Caco-2 (cell line): ENCODE measurements at regions not wholly inside any gene's neighbourhood (a gene's known extent, or its start where the extent isn't known, plus 50 kb on each side); places are given as distances from the start of the nearest gene placed in this dataset.

Experiments used
- BruUV-seq: library from RNA; stranded (reverse); fragments of 400-500 nt; replicated peaks from 2 replicates; lab custom pipeline; 2021; lab: Mats Ljungman, UMichigan
- CTCF ChIA-PET: fragments of 300-600 bp; sonication (Branson Sonifier 250); formaldehyde crosslinking; loops from one replicate; lab custom pipeline; 2022; ENCODE audit warnings: antibody characterized with exemption; lab: Charles Lee
- POLR2A ChIA-PET: fragments of 300-600 bp; sonication (Branson Sonifier 250); formaldehyde crosslinking; loops from one replicate; lab custom pipeline; 2022; ENCODE audit warnings: antibody characterized with exemption; lab: Charles Lee
- DNase-seq, 2 experiments: peaks; one replicate each; pipeline versions ENCODE4 v3.0.0 to v3.0.0-alpha.2; 2020 to 2022
- H3K27me3 ChIP-seq: replicated peaks from 2 replicates; pipeline ENCODE4 v1.6.0; 2011; ENCODE audit warnings: low read length; ENCODE audit not compliant: control insufficient read depth, insufficient read depth
- H3K36me3 ChIP-seq: 2 replicates; pipeline ENCODE4 v1.5.1; 2011; ENCODE audit warnings: low read length; ENCODE audit not compliant: control insufficient read depth, insufficient read depth
- H3K4me1 ChIP-seq: fragments of 250-450 bp; sonication (Bioruptor Pico); 2 replicates; pipeline ENCODE4 v1.5.1; 2020; ENCODE audit warnings: mild to moderate bottlenecking
- H3K4me3 ChIP-seq: 2 replicates; pipeline ENCODE4 v1.5.1; 2011; ENCODE audit warnings: low read depth, mild to moderate bottlenecking, control low read depth, low read length
- H3K9me3 ChIP-seq: fragments of 250-450 bp; sonication (Bioruptor Pico); 2 replicates; pipeline ENCODE4 v1.5.1; 2020; ENCODE audit warnings: mild to moderate bottlenecking, moderate library complexity
- H3K27ac Mint-ChIP-seq: one replicate; pipeline ENCODE4 v1.8.0; 2022; ENCODE audit warnings: mixed read lengths; ENCODE audit not compliant: unreplicated experiment
- H3K27me3 Mint-ChIP-seq: one replicate; pipeline ENCODE4 v1.8.0; 2022; ENCODE audit warnings: mixed read lengths; ENCODE audit not compliant: insufficient read depth, unreplicated experiment
- H3K36me3 Mint-ChIP-seq: one replicate; pipeline ENCODE4 v1.8.0; 2022; ENCODE audit warnings: mild to moderate bottlenecking, mixed read lengths; ENCODE audit not compliant: insufficient read depth, unreplicated experiment
- H3K4me1 Mint-ChIP-seq: one replicate; pipeline ENCODE4 v1.8.0; 2022; ENCODE audit warnings: low read depth, mixed read lengths; ENCODE audit not compliant: unreplicated experiment
- H3K4me3 Mint-ChIP-seq: one replicate; pipeline ENCODE4 v1.8.0; 2022; ENCODE audit warnings: mild to moderate bottlenecking, moderate library complexity, mixed read lengths; ENCODE audit not compliant: unreplicated experiment
- H3K9me3 Mint-ChIP-seq: one replicate; pipeline ENCODE4 v1.8.0; 2022; ENCODE audit warnings: mixed read lengths; ENCODE audit not compliant: unreplicated experiment
- intact Hi-C: fragments of 100-400 bp; cut with micrococcal nuclease; formaldehyde crosslinking; loops from one replicate; pipeline ENCODE4 v1.10.0; 2022; ENCODE audit not compliant: unreplicated experiment
- TF ChIP-seq, protein P1 (sequence below), 2 experiments: fragments of 200-600 bp in 1 of 2; IDR thresholded peaks; 1 replicate in 1 of 2; 2 replicates in 1 of 2; pipeline versions ENCODE4 v1.5.1 to v1.8.0; 2011 to 2022; ENCODE audit warnings: antibody characterized with exemption in 1 of 2, control low read depth in 1 of 2, inconsistent platforms in 1 of 2, low read depth in 1 of 2, low read length in 1 of 2, mild to moderate bottlenecking in 1 of 2, moderate library complexity in 1 of 2; ENCODE audit not compliant: insufficient read depth in 1 of 2, severe bottlenecking in 1 of 2, unreplicated experiment in 1 of 2

DNA sequence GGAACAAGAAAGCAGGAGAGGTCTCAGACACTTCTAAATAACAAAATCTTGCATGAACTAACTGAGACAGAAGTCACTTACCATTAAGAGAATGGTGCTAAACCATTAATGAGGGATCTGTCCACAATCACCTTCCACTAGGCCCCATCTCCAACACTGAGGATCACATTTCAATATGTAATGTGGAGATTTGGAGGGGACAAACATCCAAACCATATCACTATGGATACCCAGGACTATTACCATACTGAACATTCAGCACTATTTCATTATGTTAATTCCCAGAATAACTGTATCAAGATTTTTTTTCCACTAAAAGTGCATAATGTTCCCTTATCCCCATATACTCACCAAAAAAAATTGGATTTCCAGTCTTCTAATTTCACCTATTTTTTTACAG is 491.8 kb downstream of the LMO7 start:
- H3K4me3 Mint-ChIP-seq: no peak overlapping the region
- H3K4me1 Mint-ChIP-seq: no peaks in the 10 kb centered on the region
- ChIA-PET POLR2A (no interaction called here), CTCF (no interaction called here)
- no peak overlapping the region for H3K27ac Mint-ChIP-seq
- no peaks in the 10 kb centered on the region for H3K27me3 Mint-ChIP-seq
- H3K27me3 ChIP-seq: no peaks in the 10 kb centered on the region
- H3K4me3 ChIP-seq: no peak overlapping the region
- no peaks in the 10 kb centered on the region for H3K36me3 Mint-ChIP-seq
- no peaks in the 10 kb centered on the region for H3K4me1 ChIP-seq
- no TSS peak for BruUV-seq
- no peaks in the 10 kb centered on the region for H3K36me3 ChIP-seq
- peaks cover 15% of the 10 kb centered on the region for H3K9me3 ChIP-seq
- intact Hi-C loops: no loop called here
- DNase-seq: no peak
- peaks cover 40% of the 10 kb centered on the region for H3K9me3 Mint-ChIP-seq
- TF ChIP-seq, protein P1, sequence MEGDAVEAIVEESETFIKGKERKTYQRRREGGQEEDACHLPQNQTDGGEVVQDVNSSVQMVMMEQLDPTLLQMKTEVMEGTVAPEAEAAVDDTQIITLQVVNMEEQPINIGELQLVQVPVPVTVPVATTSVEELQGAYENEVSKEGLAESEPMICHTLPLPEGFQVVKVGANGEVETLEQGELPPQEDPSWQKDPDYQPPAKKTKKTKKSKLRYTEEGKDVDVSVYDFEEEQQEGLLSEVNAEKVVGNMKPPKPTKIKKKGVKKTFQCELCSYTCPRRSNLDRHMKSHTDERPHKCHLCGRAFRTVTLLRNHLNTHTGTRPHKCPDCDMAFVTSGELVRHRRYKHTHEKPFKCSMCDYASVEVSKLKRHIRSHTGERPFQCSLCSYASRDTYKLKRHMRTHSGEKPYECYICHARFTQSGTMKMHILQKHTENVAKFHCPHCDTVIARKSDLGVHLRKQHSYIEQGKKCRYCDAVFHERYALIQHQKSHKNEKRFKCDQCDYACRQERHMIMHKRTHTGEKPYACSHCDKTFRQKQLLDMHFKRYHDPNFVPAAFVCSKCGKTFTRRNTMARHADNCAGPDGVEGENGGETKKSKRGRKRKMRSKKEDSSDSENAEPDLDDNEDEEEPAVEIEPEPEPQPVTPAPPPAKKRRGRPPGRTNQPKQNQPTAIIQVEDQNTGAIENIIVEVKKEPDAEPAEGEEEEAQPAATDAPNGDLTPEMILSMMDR (IDR thresholded peaks at IDR 0.05; ENCODE audit: insufficient read depth in 1 of 2, low read depth in 1 of 2, low read length in 1 of 2, severe bottlenecking in 1 of 2, unreplicated experiment in 1 of 2): no peak

DNA sequence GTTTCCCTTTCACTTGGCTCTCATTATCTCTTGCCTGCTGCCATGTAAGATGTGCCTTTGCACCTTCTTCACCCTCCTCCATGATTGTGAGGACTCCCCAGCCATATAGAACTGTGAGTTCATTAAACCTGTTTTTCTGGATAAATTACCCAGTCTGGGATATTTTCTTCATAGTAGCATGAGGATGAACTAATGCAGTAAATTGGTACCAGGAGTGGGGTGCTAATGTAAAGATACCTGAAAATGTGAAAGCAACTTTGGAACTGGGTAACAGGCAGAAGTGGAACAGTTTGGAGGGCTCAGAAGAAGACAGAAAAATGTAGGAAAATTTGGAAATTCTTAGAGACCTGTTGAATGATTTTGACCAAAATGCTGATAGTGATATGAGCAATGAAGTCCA is 487.4 kb downstream of the LMO7 start:
- Histone ChIP-seq H3K4me1 (no peaks in the 10 kb centered on the region), H3K9me3 (peaks cover 18% of the 10 kb centered on the region), H3K27me3 (no peaks in the 10 kb centered on the region), H3K4me3 (no peak overlapping the region), H3K36me3 (no peaks in the 10 kb centered on the region)
- no peaks in the 10 kb centered on the region for H3K27me3 Mint-ChIP-seq
- H3K4me3 Mint-ChIP-seq: no peak overlapping the region
- no peak for DNase-seq
- POLR2A ChIA-PET: no interaction called here
- CTCF ChIA-PET: no interaction called here
- TF ChIP-seq, protein P1 (IDR thresholded peaks at IDR 0.05; ENCODE audit: insufficient read depth in 1 of 2, low read depth in 1 of 2, low read length in 1 of 2, severe bottlenecking in 1 of 2, unreplicated experiment in 1 of 2): no peak
- no peaks in the 10 kb centered on the region for H3K4me1 Mint-ChIP-seq
- peaks cover 58% of the 10 kb centered on the region for H3K9me3 Mint-ChIP-seq
- H3K36me3 Mint-ChIP-seq: no peaks in the 10 kb centered on the region
- H3K27ac Mint-ChIP-seq: no peak overlapping the region
- intact Hi-C loops: no loop called here
- no TSS peak for BruUV-seq

DNA sequence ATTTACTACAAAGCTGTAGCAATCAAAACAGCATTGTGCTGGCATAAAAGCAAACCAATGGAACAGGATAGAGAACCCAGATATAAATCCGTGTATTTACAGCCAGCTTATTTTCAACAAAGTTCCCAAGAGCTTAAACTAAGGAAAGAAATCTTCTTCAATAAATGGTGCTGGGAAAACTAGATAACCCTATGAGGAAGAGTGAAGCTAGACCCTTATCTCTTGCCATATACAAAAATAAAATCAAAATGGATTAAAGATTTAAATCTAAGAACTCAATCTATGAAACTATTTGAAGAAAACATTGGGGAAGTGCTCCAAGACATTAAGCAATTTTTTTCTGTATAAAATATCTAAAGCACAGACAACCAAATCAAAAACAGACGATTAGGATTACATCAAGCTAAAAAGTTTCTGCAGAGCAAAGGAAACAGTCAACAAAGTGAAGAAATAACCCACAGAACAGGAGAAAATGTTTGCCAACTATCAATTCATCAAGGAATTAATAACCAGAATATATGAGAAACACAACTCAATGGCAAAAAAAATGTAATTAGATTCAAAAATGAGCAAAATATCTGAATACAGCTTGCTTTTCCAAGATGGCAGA is 480.7 kb downstream of the LMO7 start:
- H3K9me3 Mint-ChIP-seq: peaks cover 32% of the 10 kb centered on the region
- H3K27ac Mint-ChIP-seq: no peak overlapping the region
- intact Hi-C loops: no loop called here
- no peak overlapping the region for H3K4me3 Mint-ChIP-seq
- H3K4me1 Mint-ChIP-seq: no peaks in the 10 kb centered on the region
- CTCF ChIA-PET: interaction anchor here (1.0 kb wide), 1 partner anchor 240 kb away, joined by 3 read pairs; no protein-coding TSS in a partner anchor
- Histone ChIP-seq H3K27me3 (no peaks in the 10 kb centered on the region), H3K9me3 (peaks cover 15% of the 10 kb centered on the region), H3K36me3 (no peaks in the 10 kb centered on the region), H3K4me1 (no peaks in the 10 kb centered on the region), H3K4me3 (no peak overlapping the region)
- no peaks in the 10 kb centered on the region for H3K36me3 Mint-ChIP-seq
- DNase-seq: no peak
- TF ChIP-seq, protein P1 (IDR thresholded peaks at IDR 0.05; ENCODE audit: insufficient read depth in 1 of 2, low read depth in 1 of 2, low read length in 1 of 2, severe bottlenecking in 1 of 2, unreplicated experiment in 1 of 2): no peak
- POLR2A ChIA-PET: no interaction called here
- no TSS peak for BruUV-seq
- no peaks in the 10 kb centered on the region for H3K27me3 Mint-ChIP-seq
